ENCODE measurements at regions not wholly inside any gene's neighbourhood (a gene's known extent, or its start where the extent isn't known, plus 50 kb on each side); places are given as distances from the start of the nearest gene placed in this dataset.

GRCh38 chr7:17472518-17472917, 174.1 kb downstream of the AHR start:
- no peak for TF ChIP-seq CTCF (IDR thresholded peaks at IDR 0.05)
- no peak for TF ChIP-seq SIN3A (IDR thresholded peaks at IDR 0.05; ENCODE audit: borderline replicate concordance, insufficient read depth, low read depth, low read length)
- no peak for TF ChIP-seq REST (IDR thresholded peaks at IDR 0.05; ENCODE audit: insufficient read depth in 1 of 2, low read depth in 2 of 2, low read length in 1 of 2)
